ENCODE measurements at regions not wholly inside any gene's neighbourhood (a gene's known extent, or its start where the extent isn't known, plus 50 kb on each side); places are given as distances from the start of the nearest gene placed in this dataset.
"Not testable (repeated sequence)": the region's sequence is repeated elsewhere in the genome, so short reads cannot be mapped to it uniquely, and the experiment has no call there.

- no peak for DNase-seq
These were observed 841.5 kb downstream of the DTWD2 start for GRCh38 chr5:118146824-118147223.

- no peak for DNase-seq
These were observed 843.8 kb downstream of the DTWD2 start for GRCh38 chr5:118144540-118144939.

GRCh38 chr5:118139361-118139760, 849.0 kb downstream of the DTWD2 start:
- DNase-seq: no peak

GRCh38 chr5:118126159-118126558, 862.2 kb downstream of the DTWD2 start:
- DNase-seq: no peak

- no peak for DNase-seq
These were observed 862.7 kb downstream of the DTWD2 start for GRCh38 chr5:118125687-118126086.

- no peak for DNase-seq
These were observed 867.1 kb downstream of the DTWD2 start for GRCh38 chr5:118121258-118121657.

GRCh38 chr5:118115791-118116190, 872.6 kb downstream of the DTWD2 start:
- no peak for DNase-seq

GRCh38 chr5:118111956-118112355, 876.4 kb downstream of the DTWD2 start:
- no peak for DNase-seq

- DNase-seq: not testable (repeated sequence)
These were observed 881.1 kb downstream of the DTWD2 start for GRCh38 chr5:118107246-118107645.

- DNase-seq: no peak
These were observed 889.6 kb downstream of the DTWD2 start for GRCh38 chr5:118098716-118099115.

- DNase-seq: no peak
These were observed 893.2 kb downstream of the DTWD2 start for GRCh38 chr5:118095115-118095514.

GRCh38 chr5:118088448-118088847, 899.9 kb downstream of the DTWD2 start:
- no peak for DNase-seq

GRCh38 chr5:118076490-118076889, 911.9 kb downstream of the DTWD2 start:
- DNase-seq: no peak

- DNase-seq: no peak
These were observed 918.3 kb downstream of the DTWD2 start for GRCh38 chr5:118070041-118070440.

- no peak for DNase-seq
These were observed 918.9 kb downstream of the DTWD2 start for GRCh38 chr5:118069452-118069851.

GRCh38 chr5:118068886-118069285, 919.5 kb downstream of the DTWD2 start:
- DNase-seq: no peak

- not testable (repeated sequence) for DNase-seq
These were observed 924.5 kb downstream of the DTWD2 start for GRCh38 chr5:118063836-118064235.

GRCh38 chr5:118060833-118061232, 927.5 kb downstream of the DTWD2 start:
- no peak for DNase-seq

GRCh38 chr5:118052503-118052902, 935.8 kb downstream of the DTWD2 start:
- no peak for DNase-seq

- no peak for DNase-seq
These were observed 944.2 kb downstream of the DTWD2 start for GRCh38 chr5:118044169-118044568.

GRCh38 chr5:118043531-118043930, 944.8 kb downstream of the DTWD2 start:
- DNase-seq: no peak

GRCh38 chr5:118042076-118042475, 946.3 kb downstream of the DTWD2 start:
- no peak for DNase-seq

- no peak for DNase-seq
These were observed 947.9 kb downstream of the DTWD2 start for GRCh38 chr5:118040496-118040895.

- DNase-seq: no peak
These were observed 954.5 kb downstream of the DTWD2 start for GRCh38 chr5:118033686-118034338.

GRCh38 chr5:118029807-118030206, 958.5 kb downstream of the DTWD2 start:
- DNase-seq: no peak
